HG02840 (cell line): ENCODE measurements at regions not wholly inside any gene's neighbourhood (a gene's known extent, or its start where the extent isn't known, plus 50 kb on each side); places are given as distances from the start of the nearest gene placed in this dataset.
A peak's percentile ranks its signal among the peaks of the same experiment; 100 is the strongest.

Experiments used
- ATAC-seq: cut with Tn5 transposase; IDR thresholded peaks from one replicate; pipeline ENCODE4 v1.9.1; 2021; ENCODE audit warnings: mild to moderate bottlenecking, moderate library complexity, moderate number of reproducible peaks; ENCODE audit not compliant: unreplicated experiment, low FRiP score

DNA sequence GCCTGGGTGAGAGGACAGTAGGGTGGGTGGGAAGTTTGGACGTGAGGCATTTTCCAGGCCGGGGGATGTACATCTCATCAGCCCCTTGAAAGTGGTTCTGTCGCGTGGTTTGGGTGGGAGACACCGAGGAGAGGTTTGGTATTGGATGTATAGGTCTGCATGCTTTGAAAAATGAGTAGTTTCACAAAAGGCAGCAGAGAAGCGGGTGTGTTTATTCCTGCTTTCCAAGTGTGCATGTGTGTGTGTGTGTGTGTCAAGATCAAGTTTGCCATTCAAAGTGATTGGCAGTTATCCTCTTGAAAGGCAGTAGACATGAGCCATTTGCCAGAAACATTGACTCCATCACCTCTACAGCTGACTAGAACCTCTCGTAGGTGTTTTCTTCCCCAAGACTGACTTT, 423.1 kb upstream of the POU3F3 start:
- ATAC-seq = no peak

DNA sequence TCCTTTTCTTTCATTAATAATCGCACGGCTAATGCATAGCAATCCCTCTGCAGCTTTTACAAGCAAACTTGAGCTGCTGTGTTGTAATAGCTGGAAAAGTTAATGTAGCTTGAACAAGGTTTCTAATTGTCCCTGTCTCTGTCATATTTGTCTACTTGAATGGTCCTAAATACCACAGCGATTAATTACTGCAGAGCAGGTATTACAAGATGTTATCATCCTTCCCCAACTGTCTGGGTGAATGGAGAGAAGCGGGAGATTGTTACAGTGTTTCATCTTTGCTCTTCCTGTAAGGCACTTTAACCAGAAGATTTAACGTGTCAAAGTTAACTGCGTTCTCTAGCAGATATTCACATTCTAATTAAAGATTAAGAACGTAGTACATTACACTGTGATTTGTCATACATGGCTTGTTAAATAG, 422.2 kb upstream of the POU3F3 start:
- ATAC-seq = no peak

DNA sequence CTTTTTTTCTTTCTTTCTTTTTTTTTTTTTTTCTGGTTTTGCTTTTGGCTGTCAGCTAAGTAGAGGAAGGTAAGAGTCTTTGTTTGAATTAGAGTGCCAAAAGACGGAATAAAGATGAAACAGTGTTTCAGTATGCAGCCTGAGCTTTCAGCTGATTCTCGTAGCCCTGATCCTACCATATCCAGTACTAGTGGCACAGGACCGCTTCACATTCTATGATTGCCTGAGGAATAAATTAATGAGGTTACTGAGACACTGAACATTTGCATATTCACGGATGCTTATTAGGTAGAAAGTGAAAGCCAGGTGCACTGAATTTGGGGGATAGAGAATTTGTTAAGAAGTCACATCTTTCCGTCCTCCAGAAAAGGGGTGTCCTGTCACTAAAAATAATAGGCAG, 421.5 kb upstream of the POU3F3 start:
- ATAC-seq = no peak

DNA sequence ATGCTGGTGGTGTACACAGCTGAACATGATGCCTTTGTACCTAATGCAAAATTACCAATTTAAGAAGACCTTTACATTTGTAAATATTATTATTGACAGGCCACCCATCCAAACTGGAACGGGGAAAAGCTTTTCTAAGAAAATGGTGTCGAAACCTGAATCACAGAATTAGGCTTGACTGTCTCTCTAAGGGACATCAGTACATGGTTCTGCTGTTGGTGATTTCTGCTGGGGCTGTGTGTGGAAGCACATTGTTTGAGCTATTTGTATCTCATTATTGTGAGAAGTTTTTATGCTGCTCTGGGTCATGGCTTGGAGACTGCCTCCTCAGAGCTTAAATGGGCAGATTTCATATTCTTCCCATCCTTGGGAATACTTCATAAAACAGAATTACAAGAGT, 420.9 kb upstream of the POU3F3 start:
- no peak for ATAC-seq

DNA sequence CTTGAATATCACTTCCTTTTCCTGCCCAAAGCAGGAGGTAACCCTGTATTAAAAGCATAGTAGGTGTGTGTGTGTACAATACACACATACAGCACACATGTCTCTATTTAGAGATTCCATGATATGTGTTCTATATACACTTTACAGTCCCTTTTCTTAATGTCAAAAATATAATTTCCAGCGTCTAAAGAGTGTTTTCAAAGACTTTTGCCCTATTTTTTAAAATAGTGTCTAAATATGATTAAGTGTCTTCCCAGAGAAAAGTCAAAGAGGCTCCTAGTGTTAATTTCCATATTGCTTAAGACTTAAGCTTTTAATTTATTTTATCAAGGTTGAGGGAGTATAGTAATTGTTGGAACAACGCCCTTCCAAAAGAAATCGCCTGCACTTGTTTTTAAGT, 420.3 kb upstream of the POU3F3 start:
- ATAC-seq = no peak

DNA sequence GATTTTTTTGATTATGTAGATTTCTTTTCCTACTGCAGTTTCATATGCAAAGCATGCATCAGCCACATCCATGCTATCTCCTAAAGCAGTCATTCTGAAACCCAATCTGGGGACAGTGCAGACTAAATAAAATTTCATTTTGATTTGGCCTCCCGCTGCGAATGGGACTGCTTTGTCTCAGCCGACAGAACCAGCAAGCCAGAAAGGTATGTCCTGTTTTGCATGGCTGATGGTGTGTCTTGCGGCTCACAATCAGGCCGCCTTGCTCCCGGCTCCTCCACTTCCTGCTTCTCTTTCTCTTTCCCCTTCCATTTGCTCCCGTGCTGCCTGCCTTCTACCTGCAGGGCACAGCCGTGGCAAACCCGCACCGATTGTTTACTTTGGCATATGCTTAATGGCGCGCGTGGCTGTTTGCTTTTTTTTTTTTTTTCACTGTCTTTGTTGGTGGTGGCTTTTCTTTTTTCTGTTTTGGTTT, 419.6 kb upstream of the POU3F3 start:
- peak; percentile 61 for ATAC-seq

DNA sequence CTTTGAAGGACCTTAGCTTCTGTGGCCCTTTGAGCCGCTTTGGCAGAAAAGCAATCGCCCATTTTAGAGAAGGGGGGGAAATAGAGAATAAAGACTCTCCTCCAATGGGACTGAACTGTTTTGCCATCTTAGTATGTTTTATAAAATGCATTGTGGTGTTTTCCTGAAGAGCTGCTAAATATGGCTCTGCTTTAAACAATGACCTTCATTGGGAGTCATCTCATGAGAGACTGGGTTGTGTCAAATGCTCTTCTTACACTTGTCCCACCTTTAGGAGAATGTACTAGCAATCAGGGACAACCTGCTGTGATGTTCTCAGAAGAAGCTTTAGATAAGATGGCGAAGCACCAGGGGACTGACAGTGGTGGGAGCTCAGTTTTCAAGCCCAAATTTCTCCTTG, 418.9 kb upstream of the POU3F3 start:
- ATAC-seq = no peak

DNA sequence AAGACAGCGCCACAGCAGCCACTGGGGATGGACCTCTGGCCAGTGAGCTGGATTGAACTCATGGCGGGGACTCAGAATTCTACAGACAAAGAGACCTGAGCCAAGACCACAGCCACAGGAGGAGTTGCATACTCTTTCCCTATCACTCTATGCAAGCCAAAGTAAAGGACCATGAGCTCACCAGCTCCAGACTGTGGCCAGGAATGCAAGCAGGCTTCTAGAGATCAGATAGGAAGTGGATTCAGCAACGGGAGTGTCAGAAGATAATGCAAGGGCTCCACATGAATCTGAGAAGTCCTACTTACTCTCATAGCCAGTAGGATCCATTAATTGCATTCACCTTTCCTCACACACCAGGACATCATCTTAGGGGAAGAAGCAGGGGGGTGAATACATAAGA, 415.4 kb upstream of the POU3F3 start:
- no peak for ATAC-seq

DNA sequence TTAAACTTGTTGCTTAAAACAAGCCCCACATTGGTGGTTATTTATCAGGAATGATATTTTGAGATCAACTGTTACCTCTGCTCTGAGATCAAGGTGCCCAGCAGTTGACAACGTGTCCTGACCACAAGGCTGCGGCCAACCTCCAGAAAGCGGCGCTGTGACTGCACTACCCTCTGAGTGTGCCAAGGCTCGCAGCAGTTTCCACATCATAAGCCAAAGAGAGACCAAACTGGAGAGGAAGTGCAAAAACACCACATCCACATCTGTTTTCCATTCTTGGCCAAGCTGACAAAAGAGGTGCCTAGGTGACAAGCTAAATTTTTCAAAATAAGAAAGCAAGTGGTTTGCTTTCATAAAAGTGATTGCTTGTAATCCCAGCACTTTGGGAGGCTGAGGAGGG, 410.8 kb upstream of the POU3F3 start:
- ATAC-seq = no peak

DNA sequence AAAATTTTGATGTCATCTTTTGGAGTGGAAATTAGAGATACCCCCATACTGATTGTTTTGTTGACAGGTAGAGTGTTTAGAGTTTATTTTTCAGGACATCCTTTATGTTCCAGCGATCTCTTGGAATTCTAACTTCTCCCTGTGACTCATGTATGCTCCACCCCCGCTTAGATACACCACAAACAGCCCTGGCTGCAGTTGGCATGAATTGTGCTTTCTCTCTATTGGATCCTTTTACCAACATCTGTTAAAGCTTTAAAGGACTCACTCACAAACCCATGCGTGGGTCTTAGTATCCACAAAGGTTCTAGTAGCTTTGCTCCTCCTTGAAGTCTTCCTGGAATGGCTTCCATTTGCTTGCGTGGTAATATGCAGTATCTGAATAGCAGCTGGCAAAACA, 409.5 kb upstream of the POU3F3 start:
- no peak for ATAC-seq

DNA sequence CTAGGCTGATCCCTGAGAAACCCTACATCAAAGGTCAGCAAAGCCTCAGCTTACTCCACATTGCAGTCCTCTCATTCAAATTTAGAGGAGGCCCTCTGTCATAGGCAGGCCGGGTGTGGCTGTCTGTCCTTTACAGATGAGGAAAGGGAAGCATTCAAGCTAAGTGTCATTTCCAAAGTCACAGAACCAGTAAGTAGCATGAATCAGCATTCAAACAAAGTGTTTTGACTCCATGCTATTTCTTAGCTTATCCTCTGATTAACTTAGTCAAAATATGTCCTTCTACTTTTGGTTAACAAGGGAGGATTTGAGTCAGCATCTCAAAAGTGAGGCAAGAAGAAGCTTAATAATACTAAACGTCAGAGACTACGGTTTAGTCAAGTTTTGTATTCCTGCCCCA, 409.0 kb upstream of the POU3F3 start:
- no peak for ATAC-seq

DNA sequence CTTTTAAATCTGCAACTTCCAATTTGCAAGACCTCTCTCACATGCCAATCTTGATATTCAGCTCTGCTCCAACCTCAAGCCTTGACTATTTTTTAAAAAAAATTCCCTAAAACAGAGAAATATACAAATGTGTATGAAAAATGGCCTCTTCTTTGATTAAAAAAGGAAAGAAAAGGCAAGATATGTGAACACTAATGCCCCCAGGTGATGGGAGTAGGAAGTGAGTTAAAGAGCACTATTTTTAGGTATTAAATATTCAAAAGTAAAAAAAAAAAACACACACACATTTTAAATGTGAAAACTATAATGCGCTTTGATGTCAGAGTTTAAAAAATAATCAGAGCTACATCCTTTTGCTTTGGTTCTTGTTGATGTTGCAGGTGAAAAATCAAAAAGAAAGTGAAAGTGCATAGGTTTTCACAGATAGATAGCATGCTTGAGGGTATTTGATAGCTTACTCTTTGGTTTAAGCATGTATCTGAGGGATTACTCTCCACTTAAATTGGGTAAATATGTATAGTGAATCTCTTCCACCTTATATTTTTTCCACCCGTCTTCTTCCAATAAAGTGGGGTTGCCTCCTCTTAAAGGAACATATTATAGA, 406.0 kb upstream of the POU3F3 start:
- ATAC-seq = no peak

DNA sequence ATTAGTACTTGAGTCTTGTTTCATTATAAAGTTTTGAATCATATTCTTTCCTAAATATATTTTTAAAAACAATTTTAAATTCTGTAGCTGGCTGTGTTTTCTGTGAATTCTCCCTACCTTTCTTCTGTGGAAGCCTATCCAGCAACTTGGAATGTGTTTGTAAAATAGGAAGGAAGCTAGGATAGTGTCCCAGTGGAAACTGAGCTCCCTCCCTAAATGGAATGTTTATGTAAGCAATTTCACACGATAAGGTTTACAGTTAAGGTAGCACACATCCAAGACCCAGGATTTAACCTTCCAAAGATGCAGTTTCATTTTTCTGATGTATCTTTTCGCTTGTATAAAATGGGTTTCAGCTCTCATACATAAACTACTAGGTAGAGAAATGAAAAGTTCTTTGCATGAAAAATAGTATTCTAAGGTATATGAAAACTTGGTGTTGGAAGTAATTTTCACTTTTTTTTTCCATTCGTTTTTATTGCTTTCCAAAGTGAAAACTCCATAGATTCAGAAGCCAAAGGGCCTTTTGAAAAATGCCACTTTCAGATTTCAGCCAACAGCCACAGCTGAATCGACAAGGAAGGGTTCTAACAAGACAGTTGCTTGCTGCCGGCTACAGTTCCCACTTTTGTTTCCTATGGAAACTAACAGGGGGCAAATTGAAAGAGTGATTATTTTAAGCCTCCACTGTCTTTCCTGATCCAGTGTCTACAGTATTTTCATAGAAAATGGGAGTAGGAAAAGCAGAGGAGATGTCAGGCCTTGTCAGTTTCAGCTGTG, 405.1 kb upstream of the POU3F3 start:
- no peak for ATAC-seq

DNA sequence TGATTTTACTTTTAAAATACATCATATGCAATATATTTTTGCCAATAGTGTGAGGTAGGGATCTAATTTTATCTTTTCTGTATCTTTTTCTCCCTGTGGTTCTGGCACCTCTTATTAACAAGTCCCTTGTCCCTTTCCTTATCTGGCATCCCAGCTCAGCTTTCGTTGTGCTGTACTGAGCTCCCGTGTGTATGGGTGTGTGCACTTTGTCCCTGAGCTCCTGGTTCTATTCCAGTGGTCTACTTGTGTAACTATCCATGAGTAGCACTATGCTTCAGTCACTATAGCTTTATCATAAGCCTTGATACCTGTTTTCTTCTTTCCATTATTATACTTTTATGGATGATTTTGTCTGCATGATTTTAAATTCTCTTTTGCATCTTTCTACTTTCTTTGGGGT, 401.4 kb upstream of the POU3F3 start:
- no peak for ATAC-seq

DNA sequence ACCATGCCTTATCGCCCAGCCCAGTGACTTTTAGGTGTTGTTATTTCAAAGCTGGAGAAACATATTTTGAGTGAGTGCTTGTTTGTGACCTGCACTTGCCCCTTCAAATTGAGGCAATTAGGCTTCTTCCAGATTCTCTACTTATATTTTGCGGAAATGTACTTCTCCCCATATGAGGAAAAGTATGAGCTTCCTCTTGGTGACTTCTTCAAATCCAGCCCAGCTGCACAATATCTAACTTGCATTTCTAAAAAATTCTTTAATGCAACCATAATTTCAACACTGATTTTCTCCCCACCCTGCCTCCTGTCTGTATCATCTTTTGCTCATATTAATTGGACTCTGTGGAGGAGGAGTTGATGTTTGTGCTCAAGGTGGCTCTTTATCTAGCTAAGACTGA, 391.2 kb upstream of the POU3F3 start:
- no peak for ATAC-seq

DNA sequence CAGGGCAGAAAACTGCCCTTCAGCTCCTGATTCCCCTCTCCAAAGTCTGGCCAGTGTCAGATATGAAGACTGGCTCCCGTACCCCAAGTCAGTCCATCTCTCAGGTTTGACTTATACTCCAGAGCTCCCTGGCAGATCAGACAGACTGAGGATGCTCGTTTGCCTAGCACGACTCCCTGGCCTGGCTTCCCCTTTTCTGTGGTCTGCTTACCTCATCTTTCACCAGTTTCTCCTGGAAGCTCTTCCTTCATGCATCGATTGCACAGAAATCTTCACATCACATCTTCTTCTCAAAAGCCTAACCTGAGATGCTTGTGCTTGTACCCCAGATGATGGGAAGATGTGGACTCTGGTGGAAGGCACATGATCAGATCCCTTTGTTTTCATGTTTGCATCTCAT, 387.9 kb upstream of the POU3F3 start:
- ATAC-seq = no peak

DNA sequence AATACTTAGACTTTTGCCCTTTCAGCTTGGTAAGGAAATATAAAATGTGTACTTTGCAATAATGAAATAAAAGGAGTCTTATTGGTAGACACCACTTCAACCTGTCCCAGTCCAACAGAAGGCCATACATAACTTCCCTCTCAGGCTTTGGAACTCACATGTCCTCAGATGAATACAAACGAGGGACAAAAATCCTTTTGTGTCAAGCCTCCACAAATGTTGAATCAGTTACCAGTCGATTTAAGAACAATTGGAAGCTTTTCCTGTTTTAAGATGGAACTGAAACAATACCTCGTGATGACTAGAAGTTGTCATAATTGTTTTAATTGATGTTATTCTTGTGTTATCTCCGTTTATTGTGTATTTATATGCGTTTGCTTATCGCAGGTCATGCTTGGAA, 385.1 kb upstream of the POU3F3 start:
- no peak for ATAC-seq

DNA sequence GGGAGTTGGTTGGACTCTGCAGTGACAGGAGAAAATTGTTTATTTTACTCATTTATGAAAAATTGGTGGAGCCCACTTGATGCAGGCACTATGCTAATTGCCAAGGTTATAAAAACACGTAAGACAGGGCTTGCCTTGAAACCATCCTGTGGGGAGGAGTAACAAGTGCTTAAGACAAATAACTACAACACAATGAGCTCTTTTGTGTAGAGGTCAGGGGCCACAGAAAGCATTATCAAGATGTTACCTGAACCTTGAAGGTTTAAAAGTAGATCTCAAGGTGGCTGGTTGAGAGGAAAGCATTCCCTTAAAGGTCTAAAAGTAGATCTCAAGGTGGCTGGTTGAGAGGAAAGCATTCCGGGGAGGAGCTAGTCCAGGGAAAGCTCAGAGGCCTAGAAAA, 381.8 kb upstream of the POU3F3 start:
- ATAC-seq = no peak

DNA sequence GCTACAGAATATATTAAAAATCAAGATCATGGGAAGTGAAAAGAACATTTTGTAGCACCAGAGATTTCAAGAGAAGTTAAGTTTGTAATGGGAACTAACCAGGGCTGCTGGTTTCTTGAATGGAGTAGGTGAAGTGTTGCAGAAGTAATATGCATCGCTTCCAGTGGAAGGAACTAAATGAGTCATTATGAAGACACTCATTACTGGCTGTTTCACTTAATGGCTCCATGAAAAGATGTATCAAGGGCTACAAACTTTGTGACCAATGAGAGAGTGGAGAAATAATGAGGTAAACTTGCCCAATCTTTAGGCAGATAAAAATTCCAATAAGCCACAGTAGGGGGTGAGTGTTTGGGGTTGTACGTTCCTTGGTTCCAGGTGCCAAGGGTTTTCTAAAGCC, 380.4 kb upstream of the POU3F3 start:
- ATAC-seq = no peak

DNA sequence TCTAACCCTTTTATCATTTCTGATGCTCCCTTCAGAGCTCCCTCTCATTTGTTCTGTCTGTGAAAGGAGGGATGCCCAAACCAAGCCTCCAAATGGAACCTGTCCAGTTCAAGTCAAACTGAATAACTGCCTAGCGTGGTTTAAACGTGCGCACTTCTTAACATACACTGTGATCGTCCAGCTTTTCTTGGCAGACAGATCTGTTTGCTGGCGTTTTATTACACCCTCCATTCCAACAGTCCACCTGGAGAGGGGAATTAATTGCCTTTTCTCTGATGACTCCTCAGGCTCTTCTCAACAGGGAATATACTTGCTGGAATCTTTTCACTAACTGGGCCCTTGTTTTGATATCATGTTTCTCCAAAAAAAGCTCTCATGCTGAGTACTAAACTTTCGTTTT, 379.2 kb upstream of the POU3F3 start:
- ATAC-seq = no peak

DNA sequence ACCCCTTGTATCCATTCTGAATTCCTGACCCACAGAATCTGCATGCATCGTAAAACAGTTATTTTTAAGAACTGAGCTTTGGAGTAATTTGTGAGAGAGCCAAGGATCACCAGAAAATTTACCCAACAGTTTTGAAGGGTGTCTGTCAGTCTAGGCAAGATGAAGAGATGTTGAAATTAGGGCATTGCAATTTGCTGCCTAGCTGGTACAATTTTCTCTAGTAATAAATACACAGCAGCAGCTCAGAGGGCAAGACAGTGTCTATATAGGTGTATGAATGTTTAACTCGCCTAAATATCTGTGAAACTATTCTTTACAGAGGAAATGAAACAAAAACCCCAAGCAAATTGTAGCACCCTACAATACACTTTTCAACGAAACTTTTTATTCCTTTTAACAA, 377.8 kb upstream of the POU3F3 start:
- ATAC-seq = no peak

DNA sequence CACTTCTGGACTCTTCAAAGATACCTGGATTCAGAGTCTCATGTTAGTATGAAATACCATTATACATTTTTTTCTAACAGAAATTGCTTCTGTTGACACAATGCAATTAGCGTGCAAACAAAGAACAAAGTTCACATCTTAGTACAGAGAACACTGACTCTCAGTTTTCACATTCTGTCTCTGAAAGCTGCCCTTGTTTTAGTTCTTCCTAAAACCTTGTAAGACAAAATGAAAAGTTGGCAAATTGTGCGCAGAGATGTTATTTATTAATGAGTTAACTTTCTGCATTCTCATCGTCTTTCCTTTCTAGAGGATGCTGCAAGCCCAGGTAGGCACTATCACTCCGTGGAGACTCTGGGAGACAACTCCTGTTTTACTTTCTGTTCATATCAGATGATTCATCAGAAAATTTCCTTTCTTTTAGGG, 377.3 kb upstream of the POU3F3 start:
- no peak for ATAC-seq
